PC-9 (cell line): ENCODE measurements at regions not wholly inside any gene's neighbourhood (a gene's known extent, or its start where the extent isn't known, plus 50 kb on each side); places are given as distances from the start of the nearest gene placed in this dataset.

Experiments
- BruUV-seq: library from RNA; stranded (reverse); fragments of 400-500 nt; replicated peaks from 2 replicates; lab custom pipeline; 2021; lab: Mats Ljungman, UMichigan
- CTCF ChIA-PET: fragments of 300-600 bp; sonication (Branson Sonifier 250); formaldehyde crosslinking; loops from one replicate; lab custom pipeline; 2022; ENCODE audit warnings: antibody characterized with exemption; lab: Charles Lee
- POLR2A ChIA-PET: fragments of 300-600 bp; sonication (Branson Sonifier 250); formaldehyde crosslinking; loops from one replicate; lab custom pipeline; 2022; ENCODE audit warnings: antibody characterized with exemption; ENCODE audit not compliant: unreplicated experiment; lab: Charles Lee
- DNase-seq, 2 experiments: peaks; one replicate each; pipeline versions ENCODE4 v3.0.0 to v3.0.0-alpha.2; 2015 to 2022; ENCODE audit warnings: mixed read lengths in 1 of 2
- H2AFZ ChIP-seq: fragments of 200-600 bp; sonication (generic); 2 replicates; pipeline ENCODE4 v1.8.1; 2017; ENCODE audit warnings: antibody characterized with exemption
- H3F3A ChIP-seq: fragments of 200-600 bp; sonication (generic); 2 replicates; pipeline ENCODE4 v1.8.1; 2017; ENCODE audit warnings: antibody characterized with exemption, mild to moderate bottlenecking, low read depth; ENCODE audit not compliant: insufficient read depth
- H3K27ac ChIP-seq: fragments of 200-600 bp; sonication (generic); 2 replicates; pipeline ENCODE4 v1.6.1; 2016; ENCODE audit warnings: mixed run types
- H3K27me3 ChIP-seq: fragments of 200-600 bp; sonication (generic); 2 replicates; pipeline ENCODE4 v1.6.1; 2016; ENCODE audit warnings: low read depth, mixed run types; ENCODE audit not compliant: insufficient read depth
- H3K36me3 ChIP-seq: fragments of 200-600 bp; sonication (generic); 2 replicates; pipeline ENCODE4 v1.6.1; 2016; ENCODE audit warnings: low read depth, mixed run types
- H3K4me1 ChIP-seq: fragments of 200-600 bp; sonication (generic); replicated peaks from 2 replicates; pipeline ENCODE4 v1.6.1; 2016; ENCODE audit warnings: mixed run types; ENCODE audit not compliant: insufficient read depth
- H3K4me2 ChIP-seq: fragments of 200-600 bp; sonication (generic); 2 replicates; pipeline ENCODE4 v1.6.1; 2017; ENCODE audit warnings: mixed run types
- H3K4me3 ChIP-seq: fragments of 200-600 bp; sonication (generic); 2 replicates; pipeline ENCODE4 v1.6.1; 2016; ENCODE audit warnings: mixed run types
- H3K79me2 ChIP-seq: fragments of 200-600 bp; sonication (generic); 2 replicates; pipeline ENCODE4 v1.6.1; 2017; ENCODE audit warnings: low read depth, mixed run types
- H3K9me2 ChIP-seq: fragments of 200-600 bp; sonication (generic); 2 replicates; pipeline ENCODE4 v1.8.1; 2017; ENCODE audit warnings: mild to moderate bottlenecking; ENCODE audit not compliant: insufficient read depth
- H3K9me3 ChIP-seq: fragments of 200-600 bp; sonication (generic); 2 replicates; pipeline ENCODE4 v1.8.1; 2016; ENCODE audit warnings: low read depth; ENCODE audit not compliant: insufficient read depth
- H4K20me1 ChIP-seq: fragments of 200-600 bp; sonication (generic); 2 replicates; pipeline ENCODE4 v1.8.1; 2017; ENCODE audit not compliant: insufficient read depth
- CTCF ChIP-seq: fragments of 200-600 bp; sonication (generic); conservative IDR thresholded peaks from 2 replicates; pipeline ENCODE4 v1.6.1; 2017; ENCODE audit warnings: mixed run types, antibody characterized with exemption, mild to moderate bottlenecking, moderate library complexity
- EZH2 ChIP-seq: fragments of 200-600 bp; sonication (generic); IDR thresholded peaks from 2 replicates; pipeline ENCODE4 v1.8.0; 2017; ENCODE audit warnings: antibody characterized with exemption, low read depth
- intact Hi-C: fragments of 100-400 bp; cut with micrococcal nuclease; formaldehyde crosslinking; loops from one replicate; pipeline ENCODE4 v1.10.0; 2022; ENCODE audit not compliant: unreplicated experiment

- H3K4me2 ChIP-seq = peak overlapping the region; percentile 24
- BruUV-seq = no TSS peak
- CTCF ChIA-PET = interaction anchor here (0.6 kb wide), 1 partner anchor 189 kb away, joined by 4 read pairs; no protein-coding TSS in a partner anchor
These were observed 110.3 kb upstream of the EYA4 start for GRCh38 chr6:133130863-133131262.

GRCh38 chr6:133131621-133132465 is 109.3 kb upstream of the EYA4 start:
- no peak overlapping the region for H3K4me3 ChIP-seq
- intact Hi-C loops = loop anchor here (2.0 to 5.0 kb wide), 2 partner anchors 110 to 209 kb away; partner anchors contain the start of gene EYA4
- H3K9me3 ChIP-seq = no peaks in the 10 kb centered on the region
- H3K79me2 ChIP-seq = no peaks in the 10 kb centered on the region
- no peak overlapping the region for H3K27ac ChIP-seq
- H3F3A ChIP-seq = 0 out of 2 replicates have a peak, but pooled peaks cover 3% of the 10 kb centered on the region
- 0 out of 2 replicates have a peak overlapping the region, but pooled peaks have one; percentile 41 for H2AFZ ChIP-seq
- no TSS peak for BruUV-seq
- H3K36me3 ChIP-seq = no peaks in the 10 kb centered on the region
- CTCF ChIA-PET = interaction anchor here (0.6 kb wide), 3 partner anchors 55 to 188 kb away, joined by 4 to 10 read pairs (median 5); no protein-coding TSS in a partner anchor
- H3K4me1 ChIP-seq = peaks cover 15% of the 10 kb centered on the region
- no peaks in the 10 kb centered on the region for H3K9me2 ChIP-seq
- no peaks in the 10 kb centered on the region for H4K20me1 ChIP-seq
- TF ChIP-seq EZH2 (no peak), CTCF (no peak)
- H3K4me2 ChIP-seq = peak overlapping the region; percentile 24
- H3K27me3 ChIP-seq = no peaks in the 10 kb centered on the region
- peak in 1 of 2 experiments; percentile 22 for DNase-seq
- POLR2A ChIA-PET = interaction anchor here (0.6 kb wide), 1 partner anchor 759 kb away, joined by 5 read pairs; no protein-coding TSS in a partner anchor

More at GRCh38 chr6:133130863-133131262, 110.3 kb upstream of the EYA4 start:
- peak; percentile 87 to 88 for DNase-seq
- intact Hi-C loops = loop anchor here (2.0 to 5.0 kb wide), 2 partner anchors 111 to 210 kb away; partner anchors contain the start of gene EYA4
- Histone ChIP-seq H3K4me3 (no peak overlapping the region), H2AFZ (0 out of 2 replicates have a peak overlapping the region, but pooled peaks have one; percentile 3), H4K20me1 (no peaks in the 10 kb centered on the region), H3K9me3 (no peaks in the 10 kb centered on the region), H3F3A (0 out of 2 replicates have a peak, but pooled peaks cover 3% of the 10 kb centered on the region), H3K27ac (no peak overlapping the region), H3K4me1 (peaks cover 15% of the 10 kb centered on the region), H3K27me3 (no peaks in the 10 kb centered on the region), H3K79me2 (no peaks in the 10 kb centered on the region), H3K36me3 (no peaks in the 10 kb centered on the region), H3K9me2 (no peaks in the 10 kb centered on the region)
- POLR2A ChIA-PET = no interaction called here
- TF ChIP-seq EZH2 (no peak), CTCF (no peak; the same call in 1 of the 2 replicates)

- no peaks in the 10 kb centered on the region for H3K9me2 ChIP-seq
- BruUV-seq = no TSS peak
These were observed 108.6 kb upstream of the EYA4 start for GRCh38 chr6:133132466-133132971.

More at GRCh38 chr6:133132466-133132971, 108.6 kb upstream of the EYA4 start:
- Histone ChIP-seq H3K4me1 (peaks cover 15% of the 10 kb centered on the region), H4K20me1 (no peaks in the 10 kb centered on the region), H3K36me3 (no peaks in the 10 kb centered on the region), H3K4me3 (no peak overlapping the region), H3K27ac (no peak overlapping the region), H3K4me2 (no peak overlapping the region), H3K9me3 (no peaks in the 10 kb centered on the region), H3K79me2 (no peaks in the 10 kb centered on the region), H3K27me3 (no peaks in the 10 kb centered on the region), H2AFZ (0 out of 2 replicates have a peak overlapping the region, but pooled peaks have one; percentile 41), H3F3A (0 out of 2 replicates have a peak, but pooled peaks cover 3% of the 10 kb centered on the region)
- intact Hi-C loops = loop anchor here (5.0 kb wide), 1 partner anchor 110 kb away; the partner anchor contains the start of gene EYA4
- DNase-seq = no peak
- ChIA-PET CTCF (no interaction called here), POLR2A (no interaction called here)
- no peak for TF ChIP-seq CTCF
- no peak for TF ChIP-seq EZH2
